ENCODE measurements at regions not wholly inside any gene's neighbourhood (a gene's known extent, or its start where the extent isn't known, plus 50 kb on each side); places are given as distances from the start of the nearest gene placed in this dataset.

GRCh38 chr6:170025935-170026750 is 264.7 kb downstream of the DLL1 start:
- DNase-seq = no peak

GRCh38 chr6:170025341-170025911 is 265.5 kb downstream of the DLL1 start:
- DNase-seq = no peak

- DNase-seq = no peak
These were observed 265.9 kb downstream of the DLL1 start for GRCh38 chr6:170024940-170025339.

DNA sequence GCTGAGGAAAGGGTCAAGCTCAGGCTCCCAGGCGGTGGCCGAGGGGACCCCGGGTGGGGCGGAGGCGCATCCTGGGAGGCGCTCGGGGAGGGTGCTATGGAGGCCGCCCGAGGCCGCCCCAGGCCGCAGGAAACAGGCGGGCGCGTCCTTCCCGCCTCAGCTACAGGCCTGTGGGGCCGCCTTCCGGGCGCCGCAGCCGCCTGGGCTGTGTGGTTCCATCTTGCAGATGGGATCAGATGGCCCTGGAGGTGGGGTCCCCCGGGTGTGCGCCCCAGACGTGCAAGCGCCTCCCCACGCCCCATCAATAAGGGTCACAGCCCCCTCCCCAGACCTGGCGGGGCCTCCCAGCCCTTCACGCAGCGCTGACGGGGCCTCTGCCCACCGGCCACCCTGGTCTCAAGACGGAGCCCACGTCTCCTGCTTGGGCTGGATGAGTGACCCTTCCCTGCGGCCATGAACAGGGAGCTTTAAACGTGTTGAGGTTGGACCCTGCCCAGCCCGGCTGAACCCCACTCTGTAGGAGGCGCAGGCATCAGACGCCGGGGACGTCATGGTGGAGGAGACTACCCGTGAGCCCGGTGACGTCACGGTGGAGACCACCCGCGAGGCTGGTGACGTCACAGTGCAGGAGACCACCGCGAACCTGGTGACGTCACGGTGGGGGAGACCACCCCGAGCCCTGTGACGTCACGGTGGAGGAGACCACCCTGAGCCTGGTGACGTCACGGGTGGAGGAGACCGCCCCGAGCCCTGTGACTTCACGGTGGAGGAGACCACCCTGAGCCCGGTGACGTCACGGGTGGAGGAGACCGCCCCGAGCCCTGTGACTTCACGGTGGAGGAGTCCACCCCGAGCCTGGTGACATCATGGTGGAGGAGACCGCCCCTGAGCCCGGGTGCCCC is 267.0 kb downstream of the DLL1 start:
- no peak for DNase-seq

DNA sequence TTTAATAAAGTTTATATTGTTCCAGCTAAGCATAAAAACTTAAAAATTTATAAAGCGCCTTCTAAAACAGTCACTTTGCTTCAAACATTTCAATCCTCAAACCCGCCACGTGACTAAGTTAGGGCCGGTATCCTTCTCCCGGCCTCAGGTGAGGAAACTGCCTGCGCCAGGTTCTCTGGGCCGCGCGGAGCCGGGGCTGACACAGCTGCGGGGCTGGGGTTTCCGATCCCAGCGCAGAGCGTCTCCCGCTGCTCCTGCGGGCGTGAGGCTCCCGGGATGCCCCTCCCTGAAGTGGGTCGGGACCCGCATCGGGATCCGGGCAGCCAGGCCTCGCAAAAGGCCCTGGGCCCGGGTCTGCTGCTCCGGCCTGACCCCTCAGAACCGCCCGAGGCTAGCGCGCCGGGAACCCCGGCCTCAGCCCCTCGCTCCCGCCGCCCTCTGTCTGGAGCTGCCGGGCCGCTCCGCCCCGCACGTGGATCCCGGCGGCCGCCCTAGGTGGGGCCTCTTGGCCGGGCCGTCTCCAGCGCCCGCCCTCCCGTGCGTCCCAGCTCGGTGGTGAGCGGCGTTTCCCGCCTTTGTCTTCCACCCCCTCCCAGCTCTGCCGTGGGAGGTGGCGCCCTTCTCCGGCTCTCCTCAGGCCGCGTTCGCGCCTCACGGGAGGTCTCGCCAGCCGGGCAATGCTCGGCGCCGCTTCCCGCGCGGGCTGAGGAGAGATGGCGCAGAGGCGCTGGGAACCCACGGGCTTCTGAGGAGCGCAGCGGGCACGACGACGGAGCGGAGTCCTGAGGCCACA is 267.9 kb downstream of the DLL1 start:
- DNase-seq = no peak

DNA sequence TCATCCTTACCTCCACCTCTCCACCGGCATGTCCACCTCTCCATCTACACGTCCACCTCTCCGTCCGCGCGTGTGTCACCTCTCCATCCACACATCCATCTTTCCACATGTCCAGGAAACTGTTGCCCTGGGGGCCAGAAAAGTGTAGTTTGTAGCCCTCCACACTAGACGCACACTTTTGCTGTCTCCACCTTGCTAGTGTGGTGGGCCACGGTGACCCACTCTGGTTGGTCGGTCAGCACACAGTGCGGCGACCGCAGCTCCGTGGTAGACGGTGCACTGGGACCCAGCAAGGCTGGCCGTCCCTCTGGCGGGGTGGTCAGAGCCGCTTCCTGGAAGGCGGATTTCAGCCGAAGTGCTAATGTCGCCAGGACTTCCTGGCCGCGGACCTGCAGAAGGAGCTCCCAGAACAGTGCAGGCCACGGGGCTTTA is 268.6 kb downstream of the DLL1 start:
- no peak for DNase-seq

- no peak for DNase-seq
These were observed 269.3 kb downstream of the DLL1 start for GRCh38 chr6:170021579-170021978.

GRCh38 chr6:170019818-170020583 is 268.6 kb downstream of the ERMARD start:
- no peak for DNase-seq

- DNase-seq = no peak
These were observed 267.8 kb downstream of the ERMARD start for GRCh38 chr6:170018936-170019817.

- no peak for DNase-seq
These were observed 267.1 kb downstream of the ERMARD start for GRCh38 chr6:170018422-170018935.

GRCh38 chr6:170017603-170018320 is 266.3 kb downstream of the ERMARD start:
- no peak for DNase-seq

- DNase-seq = no peak
These were observed 262.4 kb downstream of the ERMARD start for GRCh38 chr6:170013815-170014214.

- DNase-seq = no peak
These were observed 260.6 kb downstream of the ERMARD start for GRCh38 chr6:170012037-170012330.

DNA sequence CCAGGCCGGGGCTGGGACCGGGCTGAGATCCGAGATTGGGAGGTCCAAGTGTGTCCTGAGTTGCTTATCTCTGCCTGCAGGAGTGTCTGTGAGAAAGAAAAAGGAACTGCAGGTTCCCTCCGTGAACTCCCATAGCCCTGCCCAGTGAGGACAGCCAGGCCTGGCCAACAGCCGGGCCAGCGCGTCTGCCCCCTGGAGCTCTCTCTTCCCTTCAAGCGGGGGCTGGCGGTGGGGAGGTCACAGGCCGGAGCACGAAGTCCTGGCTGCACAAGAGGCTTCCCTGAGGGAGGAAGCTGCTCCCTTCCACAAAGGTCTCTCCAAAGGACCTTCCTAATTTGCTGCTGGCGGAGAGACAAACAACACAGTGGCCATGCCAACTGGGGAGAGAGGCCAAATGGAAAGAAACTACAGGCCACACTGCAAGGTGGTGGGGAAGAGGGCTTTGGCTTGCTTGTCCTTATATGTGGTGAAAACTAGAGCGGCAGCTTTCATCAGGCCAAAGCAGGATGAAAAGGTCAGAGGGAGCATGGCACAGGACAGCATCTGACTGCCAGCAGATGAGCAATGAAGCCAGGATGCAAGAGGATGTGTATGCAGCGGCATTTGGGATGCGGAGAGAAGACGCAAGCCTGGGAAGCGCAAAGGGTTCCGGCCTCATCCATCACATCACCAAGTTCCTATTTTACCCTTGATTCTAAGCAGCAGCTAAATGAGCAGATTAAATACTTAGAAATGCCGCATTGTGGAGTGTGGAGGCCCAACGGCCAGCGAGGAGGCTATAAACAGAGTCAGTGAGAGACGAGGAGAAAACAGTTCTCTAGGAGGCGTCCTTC is 260.0 kb downstream of the ERMARD start:
- DNase-seq = no peak

DNA sequence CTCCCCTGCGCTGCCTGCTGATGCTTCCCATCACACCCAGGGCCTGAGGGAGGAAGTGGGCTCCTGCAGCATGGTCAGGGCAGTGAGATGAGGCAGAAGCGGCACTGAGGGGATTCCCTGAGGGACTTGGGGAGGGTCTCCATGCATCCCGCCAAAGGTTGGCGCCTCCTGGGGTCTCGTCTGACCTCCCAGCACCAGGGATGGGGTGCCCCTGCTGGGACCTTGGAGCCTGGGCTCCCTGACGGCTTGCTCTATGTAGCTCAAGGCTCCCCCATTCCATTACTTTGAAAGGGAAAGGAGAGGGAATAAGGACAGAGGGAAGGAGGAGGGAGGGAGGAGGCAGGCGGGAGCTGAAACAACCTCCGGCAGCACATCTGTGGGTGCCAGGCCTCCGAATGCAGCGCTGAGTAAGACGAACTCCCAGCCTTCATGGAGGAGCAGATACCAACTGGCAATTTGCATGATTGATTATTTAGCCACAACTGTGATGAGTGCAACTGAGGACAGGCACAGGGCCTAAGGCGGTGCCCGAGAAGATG is 259.3 kb downstream of the ERMARD start:
- no peak for DNase-seq

DNA sequence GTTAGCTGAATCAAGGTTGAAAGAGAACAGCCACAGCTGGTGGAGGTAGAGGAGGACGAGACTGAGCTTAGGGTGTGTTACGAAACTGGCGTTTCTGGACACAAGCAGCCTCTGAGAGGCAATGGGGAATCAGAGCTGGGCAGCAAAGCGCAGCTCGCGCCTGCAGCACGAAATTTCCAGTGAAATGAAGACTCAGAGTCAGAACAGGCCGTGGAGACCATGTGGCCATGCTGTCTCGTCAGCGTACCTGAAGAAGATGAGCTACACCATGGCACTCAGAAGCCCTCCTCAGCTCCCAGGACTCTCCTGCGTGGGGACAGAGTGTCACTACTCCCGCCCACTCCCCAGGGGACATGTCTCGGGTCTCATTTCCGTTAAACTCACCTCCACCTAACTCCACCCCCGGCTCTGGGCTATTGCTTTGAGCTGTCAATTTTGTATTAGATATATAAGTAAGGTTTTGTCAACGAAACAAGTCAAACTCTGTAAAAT is 256.9 kb downstream of the ERMARD start:
- DNase-seq = no peak

GRCh38 chr6:170007468-170008293 is 256.3 kb downstream of the ERMARD start:
- DNase-seq = no peak

Measured in stimulated activated naive CD4-positive, alpha-beta T cell (primary cell).